NB4 (cell line): ENCODE measurements at regions not wholly inside any gene's neighbourhood (a gene's known extent, or its start where the extent isn't known, plus 50 kb on each side); places are given as distances from the start of the nearest gene placed in this dataset.

ENCODE experiments used
- DNase-seq: peaks from one replicate; pipeline ENCODE4 v3.0.0; 2010; ENCODE audit warnings: low read depth
- H3K4me3 ChIP-seq: one replicate; pipeline ENCODE4 v1.5.1; 2011; ENCODE audit warnings: mild to moderate bottlenecking, low read depth, low read length, moderate library complexity
- MYC ChIP-seq: IDR thresholded peaks from 2 replicates; pipeline ENCODE4 v1.6.1; 2011; ENCODE audit warnings: low read depth, low read length
- POLR2A ChIP-seq: IDR thresholded peaks from 2 replicates; pipeline ENCODE4 v1.6.1; 2011; ENCODE audit warnings: mild to moderate bottlenecking; ENCODE audit not compliant: insufficient read length; ENCODE audit errors: extremely low read depth
- TF ChIP-seq, protein P1 (sequence below): IDR thresholded peaks from one replicate; pipeline ENCODE4 v1.5.1; 2012; ENCODE audit warnings: low read depth, low read length
- TF ChIP-seq, protein P2 (sequence below): IDR thresholded peaks from 2 replicates; pipeline ENCODE4 v1.6.1; 2011; ENCODE audit warnings: low read depth, low read length

DNA sequence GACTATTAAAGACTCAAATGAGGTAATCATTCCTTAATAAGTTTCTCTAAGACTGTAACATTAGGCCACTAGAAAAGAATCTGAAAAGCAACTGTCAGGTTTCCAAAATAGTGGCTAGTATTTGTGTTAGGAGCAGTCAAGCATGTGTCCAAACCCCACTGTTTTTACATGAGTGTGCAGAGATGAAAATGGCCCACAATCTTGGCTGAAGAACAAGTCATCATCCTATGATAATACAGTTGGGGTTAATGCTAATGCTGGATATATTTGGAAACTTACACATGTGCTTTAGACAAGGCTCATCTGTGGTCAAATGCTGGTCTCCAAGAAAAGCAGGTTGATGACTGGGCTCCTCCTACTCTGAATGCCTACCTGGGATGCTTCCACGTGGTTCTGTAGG lies 73.6 kb downstream of the MAIP1 start:
- H3K4me3 ChIP-seq: no peak overlapping the region
- TF ChIP-seq, protein P1, sequence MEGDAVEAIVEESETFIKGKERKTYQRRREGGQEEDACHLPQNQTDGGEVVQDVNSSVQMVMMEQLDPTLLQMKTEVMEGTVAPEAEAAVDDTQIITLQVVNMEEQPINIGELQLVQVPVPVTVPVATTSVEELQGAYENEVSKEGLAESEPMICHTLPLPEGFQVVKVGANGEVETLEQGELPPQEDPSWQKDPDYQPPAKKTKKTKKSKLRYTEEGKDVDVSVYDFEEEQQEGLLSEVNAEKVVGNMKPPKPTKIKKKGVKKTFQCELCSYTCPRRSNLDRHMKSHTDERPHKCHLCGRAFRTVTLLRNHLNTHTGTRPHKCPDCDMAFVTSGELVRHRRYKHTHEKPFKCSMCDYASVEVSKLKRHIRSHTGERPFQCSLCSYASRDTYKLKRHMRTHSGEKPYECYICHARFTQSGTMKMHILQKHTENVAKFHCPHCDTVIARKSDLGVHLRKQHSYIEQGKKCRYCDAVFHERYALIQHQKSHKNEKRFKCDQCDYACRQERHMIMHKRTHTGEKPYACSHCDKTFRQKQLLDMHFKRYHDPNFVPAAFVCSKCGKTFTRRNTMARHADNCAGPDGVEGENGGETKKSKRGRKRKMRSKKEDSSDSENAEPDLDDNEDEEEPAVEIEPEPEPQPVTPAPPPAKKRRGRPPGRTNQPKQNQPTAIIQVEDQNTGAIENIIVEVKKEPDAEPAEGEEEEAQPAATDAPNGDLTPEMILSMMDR: no peak
- no peak for TF ChIP-seq POLR2A
- TF ChIP-seq, protein P2, sequence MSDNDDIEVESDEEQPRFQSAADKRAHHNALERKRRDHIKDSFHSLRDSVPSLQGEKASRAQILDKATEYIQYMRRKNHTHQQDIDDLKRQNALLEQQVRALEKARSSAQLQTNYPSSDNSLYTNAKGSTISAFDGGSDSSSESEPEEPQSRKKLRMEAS: no peak
- no peak for TF ChIP-seq MYC
- no peak for DNase-seq

DNA sequence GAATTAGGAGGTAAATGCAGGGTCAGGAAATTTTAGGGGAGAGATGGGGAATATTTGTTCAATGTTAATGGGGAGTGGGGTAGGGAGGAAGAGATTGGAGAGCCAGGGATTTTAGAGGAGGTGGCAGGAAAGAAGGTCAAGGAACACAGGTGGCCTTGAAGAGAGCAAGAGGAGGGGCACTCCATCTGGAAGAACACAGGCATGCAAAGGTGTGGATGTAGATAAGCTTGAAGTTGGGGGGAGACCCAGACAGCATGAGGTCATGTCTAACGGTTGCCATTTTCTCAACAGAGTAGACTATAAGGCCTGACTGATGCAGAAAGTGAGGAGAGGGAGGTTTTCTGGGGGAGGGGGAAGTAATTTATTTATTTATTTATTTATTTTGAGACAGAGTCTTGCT lies 77.5 kb downstream of the MAIP1 start:
- TF ChIP-seq, protein P2: no peak
- no peak for TF ChIP-seq POLR2A
- TF ChIP-seq, protein P1: no peak
- TF ChIP-seq MYC: no peak
- DNase-seq: no peak
- H3K4me3 ChIP-seq: no peak overlapping the region

DNA sequence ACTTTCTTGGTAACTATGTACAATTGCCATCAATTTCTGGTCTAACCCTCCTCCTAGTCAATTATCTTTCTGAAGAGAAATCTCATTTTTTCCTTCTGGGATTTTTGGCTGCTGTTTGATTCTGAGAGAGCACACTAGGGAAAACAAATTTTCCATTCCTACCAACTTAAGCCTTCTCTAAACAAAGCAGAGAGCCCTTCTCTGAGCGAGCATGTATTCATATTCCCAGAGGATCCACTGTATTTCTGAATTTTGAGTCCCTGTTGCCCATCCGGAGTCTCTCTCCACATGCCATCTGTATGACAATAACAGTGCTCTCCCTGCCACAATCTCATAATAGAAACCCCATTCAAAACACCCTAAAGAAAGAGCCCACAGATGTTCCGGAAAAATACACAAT lies 78.5 kb downstream of the MAIP1 start:
- TF ChIP-seq POLR2A (no peak), MYC (no peak)
- TF ChIP-seq, protein P1: no peak
- TF ChIP-seq, protein P2: no peak
- no peak overlapping the region for H3K4me3 ChIP-seq
- DNase-seq: no peak

DNA sequence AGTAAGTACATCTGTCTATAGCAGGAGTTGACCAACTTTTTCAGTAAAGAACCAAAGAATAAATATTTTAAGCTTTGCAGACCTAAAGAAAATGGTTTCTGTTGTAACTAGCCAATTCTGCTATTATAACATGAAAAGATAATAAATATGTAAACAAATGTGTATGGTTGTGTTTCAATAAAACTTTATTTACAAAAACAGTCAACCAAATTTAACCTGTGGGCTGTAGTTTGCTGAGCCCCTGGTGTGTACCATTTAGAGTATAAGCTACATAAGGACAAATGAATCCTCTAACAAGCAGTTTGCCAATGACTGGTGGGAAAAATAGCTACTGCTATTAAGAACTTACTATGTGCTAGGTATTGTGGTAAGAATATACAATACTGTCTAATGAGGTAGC lies 79.4 kb downstream of the MAIP1 start:
- no peak overlapping the region for H3K4me3 ChIP-seq
- TF ChIP-seq, protein P1: no peak
- TF ChIP-seq, protein P2: no peak
- TF ChIP-seq POLR2A (no peak), MYC (no peak)
- no peak for DNase-seq

DNA sequence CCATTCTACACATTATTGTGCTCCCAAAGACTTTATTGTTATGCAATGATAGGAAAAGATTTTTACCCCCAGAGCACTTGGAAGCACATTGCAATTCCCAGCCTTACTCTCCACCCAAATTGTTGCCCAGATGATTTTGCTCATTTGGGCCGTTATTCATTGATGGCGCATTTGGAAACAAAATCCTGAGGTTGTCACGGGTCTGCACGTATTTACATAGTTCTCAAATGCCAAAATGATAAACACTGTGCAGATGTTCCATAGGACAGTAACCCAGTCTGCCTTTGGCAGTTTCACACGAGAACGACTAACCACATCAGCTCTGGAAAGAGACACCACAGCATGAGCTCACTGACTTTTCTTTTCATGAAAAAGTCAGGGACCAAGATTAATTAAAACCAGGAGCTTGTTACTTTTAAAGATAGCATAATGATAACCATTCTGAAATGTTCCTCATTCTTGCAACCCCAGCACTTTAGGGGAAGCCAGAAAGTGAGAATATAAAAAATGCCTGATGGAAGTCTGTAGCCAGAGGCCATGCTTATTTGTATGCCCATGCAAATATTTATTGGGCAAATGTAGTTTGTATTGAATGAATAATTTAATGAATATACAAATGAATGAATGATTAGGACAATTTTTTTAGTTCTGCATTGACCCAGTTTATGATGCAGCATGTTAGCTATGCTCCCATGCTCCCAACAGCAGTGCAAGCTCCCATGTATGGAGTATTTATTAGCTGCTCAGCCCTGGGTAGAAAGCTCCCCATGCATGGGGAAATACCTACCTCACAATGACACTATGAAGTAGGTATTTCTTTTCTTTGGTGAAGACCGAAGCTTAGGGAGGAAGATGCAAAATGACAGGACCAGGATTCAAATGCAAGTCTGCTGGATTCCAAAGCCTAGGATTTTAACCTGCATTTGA lies 84.6 kb downstream of the MAIP1 start:
- no peak overlapping the region for H3K4me3 ChIP-seq
- TF ChIP-seq POLR2A: no peak
- TF ChIP-seq, protein P2: no peak
- TF ChIP-seq MYC: no peak
- TF ChIP-seq, protein P1: no peak
- no peak for DNase-seq
